ENCODE measurements at regions not wholly inside any gene's neighbourhood (a gene's known extent, or its start where the extent isn't known, plus 50 kb on each side); places are given as distances from the start of the nearest gene placed in this dataset.

- TF ChIP-seq CTCF (IDR thresholded peaks at IDR 0.05) (no peak), POLR2AphosphoS5 (IDR thresholded peaks at IDR 0.05) (no peak), POLR2A (IDR thresholded peaks at IDR 0.05) (no peak), EP300 (IDR thresholded peaks at IDR 0.05) (no peak)
These were observed 175.0 kb upstream of the EPHA5 start for GRCh38 chr4:65845199-65845773.
